HG02798 (cell line): ENCODE measurements at regions not wholly inside any gene's neighbourhood (a gene's known extent, or its start where the extent isn't known, plus 50 kb on each side); places are given as distances from the start of the nearest gene placed in this dataset.
"Not testable (repeated sequence)": the region's sequence is repeated elsewhere in the genome, so short reads cannot be mapped to it uniquely, and the experiment has no call there.

Experiments
- ATAC-seq: cut with Tn5 transposase; IDR thresholded peaks from one replicate; pipeline ENCODE4 v1.9.1; 2021; ENCODE audit warnings: mild to moderate bottlenecking; ENCODE audit not compliant: unreplicated experiment, poor library complexity

DNA sequence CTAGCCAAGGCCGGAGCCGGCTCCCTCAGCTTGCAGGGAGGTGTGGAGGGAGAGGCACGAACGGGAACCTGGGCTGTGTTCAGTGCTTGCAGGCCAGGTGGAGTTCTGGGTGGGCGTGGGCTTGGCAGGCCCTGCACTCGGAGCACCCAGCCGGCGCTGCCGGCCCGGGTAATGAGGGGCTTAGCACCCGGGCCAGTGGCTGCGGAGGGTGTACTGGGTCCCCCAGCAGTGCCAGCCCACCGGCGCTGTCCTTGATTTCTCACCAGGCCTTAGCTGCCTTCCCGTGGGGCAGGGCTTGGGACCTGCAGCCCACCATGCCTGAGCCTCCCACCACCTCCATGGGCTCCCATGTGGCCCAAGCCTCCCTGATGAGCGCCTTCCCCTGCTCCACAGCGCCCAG lies 430.5 kb upstream of the API5 start:
- ATAC-seq, result not testable (repeated sequence)

DNA sequence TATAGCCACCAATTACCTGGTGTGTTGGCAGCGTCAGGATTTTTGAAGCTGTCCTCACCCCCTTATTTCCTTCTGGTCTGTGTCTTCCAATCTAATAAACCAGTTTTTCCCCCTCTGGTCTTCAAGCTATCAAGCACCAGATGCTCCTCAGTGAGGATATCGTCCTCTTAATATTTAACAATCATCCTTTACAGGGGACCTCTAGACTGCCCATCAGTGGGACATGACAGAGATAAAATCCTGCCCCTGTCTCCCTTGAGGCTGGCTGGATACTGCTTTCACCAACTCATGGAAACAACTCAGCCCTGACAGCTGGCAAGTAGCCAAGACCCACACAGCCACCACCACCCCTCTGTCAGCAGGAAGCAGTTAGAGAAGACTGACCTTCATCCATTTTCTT lies 421.0 kb upstream of the API5 start:
- no peak for ATAC-seq

DNA sequence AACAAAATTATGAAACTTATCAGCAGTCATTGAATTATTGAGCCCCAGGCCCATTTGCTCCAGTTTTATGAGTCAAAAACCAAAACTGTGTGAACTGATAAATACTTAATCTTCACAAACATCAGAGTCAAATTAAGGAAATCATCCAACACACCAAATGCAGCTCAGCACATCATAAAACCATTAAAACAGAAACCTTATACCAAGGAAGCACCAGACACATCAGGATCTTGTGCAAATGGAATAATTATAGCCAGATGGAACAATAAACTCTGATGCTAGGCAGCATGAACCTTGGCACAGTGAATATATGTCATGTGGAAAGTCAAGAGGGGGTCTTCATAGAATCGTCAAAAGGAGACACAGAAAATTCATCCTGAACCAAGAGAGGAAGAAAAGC lies 410.7 kb upstream of the API5 start:
- ATAC-seq, result no peak

DNA sequence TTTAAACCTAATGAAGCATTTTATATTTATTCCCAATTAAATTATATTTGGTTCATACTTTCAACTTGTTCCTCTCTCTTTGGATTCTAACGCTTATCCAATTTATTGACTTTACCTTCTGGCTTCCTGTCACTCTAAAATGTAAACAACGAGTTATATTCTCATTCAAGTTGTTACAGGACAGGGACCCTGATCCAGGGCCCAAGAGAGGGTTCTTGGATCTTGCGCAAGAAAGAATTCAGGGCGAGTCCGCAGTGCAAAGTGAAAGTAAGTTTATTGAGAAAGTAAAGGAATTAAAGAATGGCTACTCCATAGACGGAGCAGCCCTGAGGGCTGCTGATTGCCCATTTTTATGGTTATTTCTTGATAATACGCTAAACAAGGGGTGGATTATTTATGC lies 405.6 kb upstream of the API5 start:
- ATAC-seq, result no peak

DNA sequence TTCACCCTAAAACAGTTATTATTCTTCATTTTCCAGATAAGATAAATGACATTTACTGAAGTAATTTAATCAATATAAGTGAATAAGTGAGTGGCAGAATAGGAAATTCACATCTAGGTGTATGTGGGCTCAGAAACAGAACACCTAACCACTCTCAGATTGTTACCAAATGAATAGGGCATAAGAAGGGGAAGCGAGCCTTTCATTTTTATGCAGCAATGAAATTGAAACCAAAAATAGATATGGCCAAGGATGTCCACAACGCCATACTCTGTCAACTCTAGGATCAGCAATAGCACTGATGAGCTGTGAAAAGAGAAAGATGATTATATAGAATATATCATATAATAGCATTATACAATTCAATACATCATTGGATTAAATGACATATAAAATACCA lies 398.1 kb upstream of the API5 start:
- ATAC-seq, result peak; percentile 72

DNA sequence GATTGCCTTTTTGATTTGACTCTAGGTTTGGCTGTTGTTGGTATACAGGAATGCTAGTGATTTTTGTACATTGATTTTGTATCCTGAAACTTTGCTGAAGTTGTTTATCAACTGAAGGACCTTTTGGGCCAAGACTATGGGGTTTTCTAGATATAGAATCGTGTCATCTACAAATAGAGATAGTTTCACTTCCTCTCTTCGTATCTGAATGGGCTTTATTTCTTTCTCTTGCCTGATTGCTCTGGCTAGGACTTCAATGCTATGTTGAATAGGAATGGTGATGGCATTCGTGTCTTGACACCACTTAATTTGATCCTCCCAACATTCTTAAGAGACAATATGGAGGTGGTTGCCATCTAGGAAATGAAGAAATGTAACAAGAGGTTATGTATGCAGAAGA lies 388.1 kb upstream of the API5 start:
- no peak for ATAC-seq

DNA sequence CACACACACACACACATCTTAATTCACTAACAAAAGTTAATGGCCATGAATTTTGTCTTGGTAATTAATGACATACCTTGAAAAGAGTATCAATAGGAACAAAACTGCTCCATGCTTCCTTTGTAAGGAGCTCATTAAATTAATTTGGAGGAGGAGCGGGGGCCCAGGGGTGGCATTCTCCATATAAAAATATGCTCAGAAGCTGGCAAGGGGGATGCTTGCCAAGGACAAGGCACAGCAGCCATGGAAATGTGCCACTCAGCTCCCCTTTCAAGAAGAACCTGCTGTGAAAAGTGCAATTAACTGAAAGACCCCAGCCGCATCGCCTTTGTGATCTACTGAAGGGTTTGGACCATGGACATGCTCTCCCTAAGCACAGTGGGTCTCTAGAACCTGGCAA lies 385.9 kb upstream of the API5 start:
- ATAC-seq, result no peak

DNA sequence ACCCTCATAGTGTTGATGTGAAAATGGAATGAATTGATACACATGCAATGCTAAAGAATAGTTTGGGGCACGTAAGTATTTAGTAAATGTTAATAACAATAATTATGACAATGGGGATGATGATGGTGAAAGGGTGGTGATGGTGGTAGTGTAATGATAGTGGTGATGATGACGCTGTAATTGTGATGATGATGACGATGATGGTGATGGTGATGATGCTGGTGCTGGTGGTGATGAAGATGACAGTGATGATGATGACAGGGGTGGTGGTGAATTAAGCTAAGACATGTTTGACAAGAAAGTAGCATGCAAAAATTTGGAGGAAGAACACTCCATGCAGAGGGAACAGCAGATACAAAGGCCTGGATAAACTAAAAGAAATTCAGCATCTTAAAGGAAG lies 364.4 kb upstream of the API5 start:
- no peak for ATAC-seq

DNA sequence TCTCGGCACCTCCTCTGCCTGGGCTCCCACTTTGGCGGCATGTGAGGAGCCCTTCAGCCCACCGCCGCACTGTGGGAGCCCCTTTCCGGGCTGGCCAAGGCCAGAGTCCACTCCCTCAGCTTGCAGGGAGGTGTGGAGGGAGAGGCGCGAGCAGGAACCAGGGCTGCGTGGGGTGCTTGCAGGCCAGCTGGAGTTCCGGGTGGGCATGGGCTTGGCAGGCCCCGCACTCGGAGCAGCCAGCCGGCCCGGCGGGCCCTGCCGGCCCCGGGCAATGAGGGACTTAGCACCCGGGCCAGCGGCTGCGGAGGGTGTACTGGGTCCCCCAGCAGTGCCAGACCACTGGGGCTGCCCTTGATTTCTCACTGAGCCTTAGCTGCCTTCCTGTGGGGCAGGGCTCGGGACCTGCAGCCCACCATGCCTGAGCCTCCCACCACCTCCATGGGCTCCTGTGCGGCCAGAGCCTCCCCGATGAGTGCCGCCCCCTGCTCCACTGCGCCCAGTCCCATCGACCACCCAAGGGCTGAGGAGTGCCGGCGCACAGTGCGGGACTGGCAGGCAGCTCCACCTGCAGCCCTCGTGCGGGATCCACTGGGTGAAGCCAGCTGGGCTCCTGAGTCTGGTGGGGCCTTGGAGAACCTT lies 361.9 kb upstream of the API5 start:
- ATAC-seq, result not testable (repeated sequence)

DNA sequence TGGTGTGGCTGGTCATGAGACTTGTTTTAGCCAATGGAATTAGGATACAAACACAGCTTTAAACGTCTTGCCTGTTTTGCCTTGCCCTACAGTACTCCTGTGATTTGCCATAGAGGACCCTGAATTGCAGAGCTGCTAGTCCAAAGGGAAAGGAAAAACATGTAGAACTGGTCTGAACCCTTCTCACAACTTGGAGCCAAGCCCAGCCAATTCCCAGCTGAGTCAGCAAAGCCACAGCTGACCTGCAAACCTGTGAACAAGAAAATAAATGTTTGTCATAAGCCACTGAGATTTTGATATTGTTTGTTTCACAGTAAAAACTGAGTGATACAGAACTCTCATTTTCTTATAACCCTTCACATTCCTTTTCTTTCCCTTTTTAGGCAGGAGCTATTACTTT lies 360.5 kb upstream of the API5 start:
- ATAC-seq, result no peak

DNA sequence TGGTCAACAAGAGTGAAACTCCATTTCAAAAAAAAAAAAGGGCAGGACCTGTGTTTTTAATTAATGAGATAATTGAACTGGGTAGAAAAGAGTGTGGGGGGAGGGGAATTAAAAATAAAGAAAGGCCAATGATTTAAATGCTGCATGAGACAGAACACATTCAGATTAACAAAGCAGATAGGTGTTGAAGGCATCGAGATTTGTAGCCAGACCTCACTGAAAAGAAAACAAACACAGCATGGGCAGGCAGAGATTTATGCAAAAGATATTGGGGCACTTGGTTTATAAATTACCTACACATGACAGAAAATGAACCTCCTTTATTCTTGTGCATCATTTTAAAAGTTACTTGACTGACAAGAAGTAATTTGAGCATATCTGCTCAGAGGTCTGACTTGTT lies 354.0 kb upstream of the API5 start:
- ATAC-seq, result no peak

DNA sequence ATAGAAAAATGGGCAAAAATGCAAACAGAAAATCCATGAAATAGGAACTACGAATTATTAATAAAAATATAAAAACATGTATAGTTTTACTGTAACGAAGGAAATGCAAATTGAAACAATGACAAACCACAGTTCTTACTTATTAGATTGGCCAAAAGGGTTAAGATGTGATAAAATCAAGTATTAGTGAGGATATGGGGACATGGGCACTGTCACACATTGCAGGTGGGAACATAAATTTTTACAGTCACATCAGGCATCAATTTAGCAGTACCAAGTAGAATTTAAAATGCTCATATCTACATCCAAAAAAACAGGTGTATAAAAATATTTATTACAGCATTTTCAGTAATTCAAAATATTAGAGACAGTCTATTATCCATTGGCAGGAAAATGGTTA lies 353.2 kb upstream of the API5 start:
- no peak for ATAC-seq

DNA sequence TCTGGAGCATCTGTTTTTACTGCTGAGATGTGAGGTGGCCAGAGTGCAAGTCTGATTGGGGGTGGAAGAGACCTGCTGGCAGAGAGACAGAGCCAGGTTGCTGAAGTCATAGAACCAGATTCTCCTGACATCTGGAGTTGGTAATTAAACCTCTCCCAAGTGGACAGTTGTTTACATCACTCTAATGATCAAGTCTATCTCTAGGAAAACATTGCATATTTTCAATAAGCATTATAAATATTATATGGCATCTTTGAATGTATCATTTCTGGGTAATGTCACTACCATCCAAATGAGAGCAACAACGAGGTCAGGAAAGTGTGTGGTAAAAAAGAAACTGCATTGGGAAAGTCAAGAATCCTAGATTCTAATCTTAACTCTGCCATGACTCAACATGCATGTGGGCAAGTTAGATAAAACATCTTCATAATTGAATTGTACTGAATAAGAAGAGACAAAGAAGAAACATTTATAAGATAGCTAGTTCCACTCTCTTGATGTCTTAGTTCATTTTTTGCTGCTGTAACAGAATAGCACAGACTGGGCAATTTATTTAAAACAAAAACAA lies 351.2 kb upstream of the API5 start:
- ATAC-seq, result no peak

DNA sequence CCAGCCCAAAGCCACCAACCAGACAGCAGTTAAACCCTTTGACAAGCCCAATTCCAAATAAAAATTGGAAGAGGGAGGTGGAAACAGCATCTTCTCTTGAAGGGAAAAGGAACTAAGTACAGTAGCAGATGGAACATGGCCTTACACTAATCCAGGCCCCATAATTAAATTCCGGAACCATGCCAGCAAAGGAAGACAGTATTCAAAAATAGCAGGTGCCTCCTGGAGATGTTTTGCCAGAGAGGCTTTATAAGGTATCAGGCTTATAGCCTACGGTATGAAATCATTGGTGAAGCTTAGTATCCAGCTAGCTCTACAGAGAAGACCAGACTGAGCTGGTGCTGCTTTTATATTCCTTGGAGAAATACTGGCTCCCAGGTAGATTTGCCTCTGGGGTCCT lies 344.1 kb upstream of the API5 start:
- no peak for ATAC-seq

DNA sequence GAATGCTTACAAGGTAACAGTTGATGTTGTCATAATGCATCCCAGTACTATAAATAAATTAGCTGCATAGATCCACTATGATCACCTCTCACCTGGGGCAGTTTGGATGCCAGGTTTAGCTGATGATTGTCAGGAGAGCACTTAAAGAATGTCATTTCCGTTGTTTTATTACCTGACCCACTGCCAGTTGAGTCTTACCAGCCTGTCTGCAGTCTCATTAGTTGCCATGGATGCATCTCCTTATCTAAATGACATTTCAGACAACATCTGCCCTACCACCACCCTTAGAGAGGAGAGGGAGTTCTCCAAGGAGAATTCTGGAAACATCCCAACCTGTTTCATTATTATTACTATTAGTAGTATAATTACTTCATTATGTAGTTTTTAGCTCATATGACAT lies 339.1 kb upstream of the API5 start:
- no peak for ATAC-seq

DNA sequence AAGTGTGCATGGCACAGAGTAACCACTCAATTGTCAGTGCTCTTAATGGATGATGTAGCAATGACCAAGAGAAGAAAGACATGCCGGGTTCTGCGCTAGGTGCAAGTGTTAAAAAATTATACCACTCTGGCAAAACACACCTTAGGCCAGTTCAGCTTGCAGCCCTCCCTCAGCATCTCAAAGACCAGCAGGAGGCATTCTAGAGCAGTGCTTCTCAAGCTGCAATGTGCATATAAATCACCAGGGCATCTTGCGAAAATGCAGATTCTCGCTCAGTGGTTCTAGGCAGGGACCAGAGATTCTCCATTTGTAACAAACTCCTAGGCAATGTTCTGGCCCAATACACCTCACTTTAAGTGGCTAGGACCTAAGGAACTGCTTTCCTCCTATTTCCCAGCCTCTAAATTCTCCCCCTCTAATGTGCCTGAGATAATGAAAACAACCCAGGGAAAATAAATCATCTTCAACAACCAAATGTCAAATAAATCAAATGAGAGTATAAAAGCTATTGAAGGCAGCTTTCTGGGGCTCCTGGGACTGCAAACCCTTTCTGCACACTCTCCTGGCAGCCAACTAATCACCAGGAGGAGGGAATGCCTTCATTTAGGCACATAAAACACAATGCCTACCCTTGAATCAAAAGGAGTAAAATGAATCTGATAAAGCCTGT lies 337.2 kb upstream of the API5 start:
- no peak for ATAC-seq

DNA sequence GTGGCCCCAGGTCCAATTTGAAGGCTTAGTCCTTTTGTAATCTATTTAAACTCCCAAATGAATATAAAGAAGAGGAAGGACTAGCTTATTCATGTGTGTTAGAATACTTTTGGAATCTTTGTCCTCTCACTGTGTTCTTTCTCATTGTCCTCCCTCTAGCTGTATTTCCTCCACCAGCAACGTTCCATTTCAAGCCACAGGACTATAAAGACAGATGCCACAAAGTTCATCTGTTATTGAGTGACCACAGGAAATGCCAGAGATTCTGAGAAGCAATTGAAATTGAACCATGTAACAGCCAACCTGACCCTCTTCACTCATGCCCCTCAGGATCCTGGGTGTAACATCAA lies 336.6 kb upstream of the API5 start:
- no peak for ATAC-seq

DNA sequence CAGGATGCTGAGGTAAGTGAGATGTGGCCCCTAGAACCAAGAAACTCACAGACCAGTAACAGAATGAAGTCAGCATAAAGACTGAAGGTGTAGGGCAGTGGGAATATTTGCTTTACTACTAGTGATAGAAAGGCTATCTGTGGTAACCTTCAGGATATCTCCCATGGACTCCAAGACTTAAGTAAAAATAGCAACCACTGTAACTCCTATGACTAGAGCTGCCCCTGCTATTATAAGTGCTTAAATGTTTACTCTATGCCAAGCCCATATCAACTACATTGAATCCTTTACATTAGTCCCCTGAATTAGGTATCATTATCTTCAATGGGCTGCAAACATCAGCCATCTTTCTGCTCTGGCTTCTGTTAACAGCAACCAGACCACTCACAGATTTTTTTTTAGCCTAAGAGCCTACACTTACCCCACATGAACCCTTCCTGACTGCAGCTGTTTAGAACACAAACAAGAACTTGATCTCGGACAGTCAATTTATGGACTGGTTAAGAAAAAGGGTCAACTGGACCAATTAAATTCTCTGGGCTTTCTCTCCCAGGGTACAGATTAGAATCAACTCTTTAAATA lies 335.1 kb upstream of the API5 start:
- no peak for ATAC-seq

DNA sequence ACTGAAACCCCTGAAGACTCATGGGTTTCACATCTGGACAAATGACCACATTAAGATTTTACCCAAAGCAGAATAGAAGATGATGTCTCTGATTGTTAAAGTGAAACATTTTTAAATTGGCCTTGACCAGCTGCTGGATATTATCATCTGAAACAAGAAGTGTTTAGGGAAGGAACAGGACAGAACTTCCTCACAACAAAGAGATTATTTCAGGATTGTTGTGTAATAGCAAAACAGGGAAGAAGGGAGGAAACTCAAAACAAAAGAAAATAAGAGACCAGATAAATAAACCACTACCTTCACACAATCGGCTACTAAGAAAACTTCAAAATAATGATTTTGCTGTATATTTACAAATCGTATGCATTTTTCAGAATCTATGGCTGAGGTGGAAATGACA lies 319.2 kb upstream of the API5 start:
- no peak for ATAC-seq

DNA sequence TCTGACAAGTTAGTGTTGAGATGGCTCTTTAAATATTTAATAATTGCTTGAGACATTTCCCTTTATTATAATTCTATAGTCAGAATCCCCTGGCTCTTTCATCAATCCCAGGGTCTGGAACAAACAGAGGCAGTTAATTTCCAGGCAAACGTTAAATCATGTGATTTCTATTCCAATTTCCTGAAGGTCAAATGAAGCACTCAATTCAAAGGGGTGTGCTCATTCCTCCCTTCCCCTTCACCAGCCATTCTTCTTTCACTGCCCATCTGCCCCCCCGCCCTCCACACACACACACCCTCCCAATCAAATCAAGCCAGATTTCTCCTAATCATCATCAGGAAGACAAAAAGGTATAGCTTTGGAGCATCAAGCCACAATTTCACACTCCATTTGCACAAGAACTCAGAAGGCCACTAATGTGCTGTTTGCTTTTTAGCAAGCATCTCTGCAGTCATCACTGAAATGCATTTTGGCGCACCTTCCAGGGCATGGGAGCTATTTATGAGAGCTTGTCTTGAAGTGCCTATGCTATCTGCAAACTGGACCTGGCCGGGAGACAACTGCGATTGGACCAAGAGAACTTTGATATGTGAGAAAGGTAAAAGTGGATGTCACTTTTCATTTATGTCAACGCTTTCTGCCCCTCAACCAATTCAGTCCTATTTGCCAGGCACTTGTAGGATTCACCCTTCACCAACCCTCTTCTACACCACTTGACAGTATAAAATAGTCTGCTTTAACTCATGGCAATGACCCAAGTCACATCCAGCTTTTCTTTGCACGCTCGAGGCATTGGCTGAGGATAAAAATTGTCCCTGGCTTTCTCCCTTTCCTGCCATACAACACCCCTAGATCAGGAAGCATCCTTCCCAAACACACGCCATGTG lies 315.1 kb upstream of the API5 start:
- no peak for ATAC-seq

DNA sequence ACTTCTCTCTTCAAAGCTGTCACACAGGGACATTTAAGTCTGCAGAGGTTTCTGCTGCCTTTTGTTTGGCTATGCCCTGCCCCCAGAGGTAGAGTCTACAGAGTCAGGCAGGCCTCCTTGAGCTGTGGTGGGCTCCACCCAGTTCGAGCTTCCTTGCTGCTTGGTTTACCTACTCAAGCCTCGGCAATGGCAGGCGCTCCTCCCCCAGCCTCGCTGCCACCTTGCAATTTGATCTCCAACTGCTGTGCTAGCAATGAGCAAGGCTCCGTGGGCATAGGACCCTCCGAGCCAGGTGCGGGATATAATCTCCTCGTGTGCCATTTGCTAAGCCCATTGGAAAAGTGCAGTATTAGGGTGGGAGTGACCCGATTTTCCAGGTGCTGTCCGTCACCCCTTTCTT lies 306.9 kb upstream of the API5 start:
- not testable (repeated sequence) for ATAC-seq
